ENCODE measurements at regions not wholly inside any gene's neighbourhood (a gene's known extent, or its start where the extent isn't known, plus 50 kb on each side); places are given as distances from the start of the nearest gene placed in this dataset.

DNA sequence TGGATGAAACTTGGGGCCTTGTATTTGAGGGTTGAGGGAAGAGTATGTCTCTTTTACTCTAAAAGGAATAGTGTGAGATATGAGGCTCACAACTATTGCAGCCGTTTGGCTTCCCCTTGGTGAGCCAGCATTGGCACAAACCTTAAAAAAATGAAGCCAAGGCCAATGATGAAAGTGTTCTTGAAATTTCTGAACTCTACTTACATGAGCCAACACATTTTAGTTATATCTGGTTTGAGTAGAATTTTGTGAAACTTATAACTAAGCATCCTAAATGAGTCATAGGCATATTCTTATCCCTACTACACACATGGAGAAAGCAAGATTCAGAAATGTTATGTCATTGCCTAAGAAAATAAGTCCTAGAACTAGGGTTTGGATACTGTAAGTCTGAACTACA, 55.3 kb upstream of the ACSS3 start:
- Mint-ChIP-seq H3K36me3 (ENCODE audit: low read depth) (no peaks in the 10 kb centered on the region), H3K27ac (no peak overlapping the region), H3K9me3 (ENCODE audit: low read depth) (no peaks in the 10 kb centered on the region), H3K4me1 (no peaks in the 10 kb centered on the region), H3K4me3 (no peak overlapping the region), H3K27me3 (no peaks in the 10 kb centered on the region)
- ATAC-seq (no peak), DNase-seq (no peak)
- POLR2A ChIA-PET, result no interaction called here
- CTCF ChIA-PET, result no interaction called here
- intact Hi-C loops (cut with DNase I, micrococcal nuclease), result no loop called here

DNA sequence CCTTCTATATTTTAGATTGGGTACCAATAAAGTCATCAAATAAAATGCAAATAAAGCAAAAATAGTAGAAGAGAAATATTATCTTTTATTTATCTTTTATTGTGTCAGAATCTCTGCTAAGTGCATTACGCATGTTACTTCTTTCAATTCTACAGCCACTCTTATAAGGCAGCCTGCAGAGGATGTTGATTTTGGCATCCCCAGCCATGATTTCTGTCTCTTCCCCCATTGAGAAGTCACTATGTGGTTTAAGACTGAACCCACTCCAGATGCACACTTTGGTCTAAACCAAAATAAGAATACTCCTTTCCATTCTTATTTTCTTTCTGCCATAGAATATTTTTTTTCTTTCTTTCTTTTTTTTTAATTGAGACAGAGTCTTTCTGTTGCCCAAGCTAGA, 56.0 kb upstream of the ACSS3 start:
- Mint-ChIP-seq H3K27ac (no peak overlapping the region), H3K27me3 (no peaks in the 10 kb centered on the region), H3K9me3 (ENCODE audit: low read depth) (no peaks in the 10 kb centered on the region), H3K36me3 (ENCODE audit: low read depth) (no peaks in the 10 kb centered on the region), H3K4me3 (no peak overlapping the region), H3K4me1 (no peaks in the 10 kb centered on the region)
- ATAC-seq, result no peak
- POLR2A ChIA-PET, result no interaction called here
- intact Hi-C loops (cut with DNase I, micrococcal nuclease), result no loop called here
- no peak for DNase-seq
- CTCF ChIA-PET, result no interaction called here

DNA sequence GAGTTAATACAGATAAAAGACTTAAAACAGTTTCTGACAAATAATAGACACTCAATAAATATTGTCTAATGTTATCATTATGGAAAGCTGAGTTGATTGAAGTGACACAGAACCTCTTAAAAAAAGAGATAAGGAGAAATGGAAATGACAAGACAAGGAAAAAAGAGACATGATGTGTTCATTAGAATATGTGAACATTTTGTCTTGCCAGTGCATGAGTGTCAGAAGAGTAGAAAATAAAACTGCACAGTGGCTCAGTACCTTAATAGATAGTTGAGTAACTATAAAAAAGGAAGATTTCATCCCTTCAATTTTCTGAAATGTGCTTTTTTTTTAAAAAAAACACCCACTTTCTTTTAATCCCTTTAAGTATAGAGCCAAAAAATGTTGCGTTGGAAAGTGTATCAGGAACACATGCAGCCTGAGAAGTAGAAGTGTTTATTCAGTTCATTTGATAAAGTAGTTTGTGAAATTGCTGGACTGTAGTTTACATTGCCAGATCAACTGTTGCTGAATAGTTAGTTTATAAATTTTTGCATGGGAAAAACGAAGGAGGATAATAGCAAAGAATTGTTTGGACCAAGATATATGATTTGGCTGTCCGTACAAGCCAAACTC, 56.6 kb upstream of the ACSS3 start:
- DNase-seq, result no peak
- intact Hi-C loops (cut with DNase I, micrococcal nuclease), result no loop called here
- no peak for ATAC-seq
- CTCF ChIA-PET, result no interaction called here
- POLR2A ChIA-PET, result no interaction called here
- Mint-ChIP-seq H3K27me3 (no peaks in the 10 kb centered on the region), H3K27ac (no peak overlapping the region), H3K36me3 (ENCODE audit: low read depth) (no peaks in the 10 kb centered on the region), H3K4me3 (no peak overlapping the region), H3K9me3 (ENCODE audit: low read depth) (no peaks in the 10 kb centered on the region), H3K4me1 (no peaks in the 10 kb centered on the region)

DNA sequence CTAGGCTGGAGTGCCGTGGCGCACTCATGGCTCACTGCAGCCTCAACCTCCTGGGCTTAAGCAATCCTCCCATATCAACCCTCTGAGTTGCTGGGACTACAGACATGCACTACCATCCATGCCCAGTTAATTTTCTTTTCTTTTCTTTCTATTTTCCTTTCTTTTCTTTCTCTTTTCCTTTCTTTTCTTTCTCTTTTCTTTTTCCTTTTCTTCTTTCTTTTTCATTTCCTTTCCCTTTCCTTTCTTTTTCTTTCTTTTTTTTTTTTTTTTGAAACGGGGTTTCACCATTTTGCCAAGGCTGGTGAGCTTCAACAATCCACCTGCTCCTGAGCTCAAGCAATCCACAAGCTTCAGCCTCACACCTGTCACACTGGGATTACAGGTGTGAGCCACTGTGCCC, 60.1 kb upstream of the ACSS3 start:
- Mint-ChIP-seq H3K4me3 (no peak overlapping the region), H3K27ac (no peak overlapping the region), H3K36me3 (ENCODE audit: low read depth) (no peaks in the 10 kb centered on the region), H3K27me3 (no peaks in the 10 kb centered on the region), H3K9me3 (ENCODE audit: low read depth) (peaks cover 2% of the 10 kb centered on the region), H3K4me1 (no peaks in the 10 kb centered on the region)
- POLR2A ChIA-PET, result no interaction called here
- DNase-seq, result no peak
- intact Hi-C loops (cut with DNase I, micrococcal nuclease), result no loop called here
- no peak for ATAC-seq
- CTCF ChIA-PET, result no interaction called here

DNA sequence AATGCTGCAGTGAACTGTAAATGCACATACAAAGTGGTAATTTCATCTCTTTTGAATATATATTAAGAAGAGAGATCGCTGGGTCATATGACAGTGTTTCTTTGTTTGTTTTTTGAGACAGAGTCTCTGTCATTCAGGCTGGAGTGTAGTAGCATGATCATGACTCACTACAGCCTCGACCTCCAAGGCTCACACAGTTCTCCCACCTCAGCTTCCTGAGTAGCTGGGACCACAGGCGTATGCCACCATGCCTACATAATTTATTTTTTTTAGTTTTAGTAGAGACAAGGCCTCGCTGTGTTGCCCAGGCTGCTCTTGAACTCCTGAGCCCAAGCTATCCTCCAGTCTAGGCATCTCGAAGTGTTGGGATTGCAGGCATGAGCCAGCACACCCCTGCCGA, 62.4 kb upstream of the ACSS3 start:
- Mint-ChIP-seq H3K4me1 (no peaks in the 10 kb centered on the region), H3K36me3 (ENCODE audit: low read depth) (no peaks in the 10 kb centered on the region), H3K27me3 (no peaks in the 10 kb centered on the region), H3K27ac (no peak overlapping the region), H3K4me3 (no peak overlapping the region), H3K9me3 (ENCODE audit: low read depth) (peaks cover 2% of the 10 kb centered on the region)
- DNase-seq, result no peak
- ChIA-PET CTCF (no interaction called here), POLR2A (no interaction called here)
- intact Hi-C loops (cut with DNase I, micrococcal nuclease), result no loop called here
- no peak for ATAC-seq

DNA sequence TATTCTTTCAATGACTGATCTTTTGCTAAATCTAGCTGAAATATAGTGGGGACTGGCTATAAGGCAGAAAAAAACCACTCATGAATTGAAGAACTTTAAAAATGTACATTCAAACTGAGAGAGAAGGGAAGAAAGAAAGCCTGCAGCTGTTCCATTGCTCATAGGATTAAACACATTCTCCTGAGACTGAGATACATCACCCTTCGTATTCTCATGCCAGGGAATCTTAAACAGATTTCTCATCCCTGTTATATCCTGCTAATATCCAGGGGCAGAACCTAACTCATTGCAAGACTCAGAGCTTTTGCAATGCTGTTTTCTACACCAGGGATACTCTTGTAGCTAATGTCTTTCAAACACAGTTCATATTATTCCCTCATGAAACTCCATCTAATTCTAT, 67.2 kb upstream of the ACSS3 start:
- H3K9me3 Mint-ChIP-seq (ENCODE audit: low read depth), result peaks cover 2% of the 10 kb centered on the region
- H3K27me3 Mint-ChIP-seq, result no peaks in the 10 kb centered on the region
- no peaks in the 10 kb centered on the region for H3K4me1 Mint-ChIP-seq
- no peak overlapping the region for H3K4me3 Mint-ChIP-seq
- intact Hi-C loops (cut with DNase I, micrococcal nuclease), result no loop called here
- DNase-seq (no peak), ATAC-seq (no peak)
- CTCF ChIA-PET, result no interaction called here
- no peak overlapping the region for H3K27ac Mint-ChIP-seq
- H3K36me3 Mint-ChIP-seq (ENCODE audit: low read depth), result no peaks in the 10 kb centered on the region
- POLR2A ChIA-PET, result no interaction called here

DNA sequence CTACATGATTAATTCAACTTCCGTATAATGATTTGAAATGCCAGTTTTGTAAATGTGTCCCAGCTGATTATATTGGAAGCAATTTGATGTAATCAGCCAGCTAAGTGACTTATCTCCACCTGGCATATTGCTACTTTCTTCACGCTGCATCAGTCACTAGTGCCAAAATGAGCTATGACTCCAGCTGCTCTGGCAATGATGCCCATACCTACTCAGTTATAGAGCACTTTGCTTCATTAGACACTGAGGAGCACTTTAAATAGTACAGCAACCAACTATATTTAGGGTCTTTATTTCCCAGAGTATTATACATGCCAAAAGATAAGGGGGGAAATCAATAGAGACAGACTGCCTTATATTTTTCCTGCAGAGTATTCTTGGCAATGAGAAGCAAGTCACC, 67.9 kb upstream of the LIN7A start:
- intact Hi-C loops (cut with DNase I, micrococcal nuclease), result no loop called here
- Mint-ChIP-seq H3K36me3 (ENCODE audit: low read depth) (no peaks in the 10 kb centered on the region), H3K4me3 (no peak overlapping the region), H3K9me3 (ENCODE audit: low read depth) (peaks cover 5% of the 10 kb centered on the region), H3K4me1 (no peaks in the 10 kb centered on the region), H3K27ac (no peak overlapping the region), H3K27me3 (no peaks in the 10 kb centered on the region)
- no peak for DNase-seq
- no peak for ATAC-seq
- CTCF ChIA-PET, result no interaction called here
- POLR2A ChIA-PET, result no interaction called here

DNA sequence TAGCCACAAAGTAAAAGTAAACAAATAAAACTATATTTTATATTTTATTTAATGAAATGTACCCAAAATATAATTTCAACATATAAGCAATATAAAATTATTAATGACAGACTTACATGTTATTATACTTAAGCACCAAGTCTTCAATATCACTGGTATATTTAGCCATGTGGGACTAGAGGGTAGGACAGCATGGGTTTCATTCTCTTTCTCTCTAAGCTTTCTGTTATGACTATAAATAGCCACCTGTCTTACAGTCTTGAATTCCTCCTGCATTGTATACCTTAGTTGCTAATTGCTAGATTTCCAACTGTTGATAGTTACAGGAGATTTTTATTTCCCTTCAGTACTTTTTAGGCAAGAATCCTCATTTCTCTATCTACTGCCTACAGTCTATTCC, 63.1 kb upstream of the LIN7A start:
- POLR2A ChIA-PET, result no interaction called here
- Mint-ChIP-seq H3K4me1 (no peaks in the 10 kb centered on the region), H3K36me3 (ENCODE audit: low read depth) (no peaks in the 10 kb centered on the region), H3K27ac (no peak overlapping the region), H3K27me3 (no peaks in the 10 kb centered on the region), H3K9me3 (ENCODE audit: low read depth) (peaks cover 5% of the 10 kb centered on the region), H3K4me3 (no peak overlapping the region)
- ATAC-seq (no peak), DNase-seq (no peak)
- intact Hi-C loops (cut with DNase I, micrococcal nuclease), result no loop called here
- CTCF ChIA-PET, result no interaction called here

DNA sequence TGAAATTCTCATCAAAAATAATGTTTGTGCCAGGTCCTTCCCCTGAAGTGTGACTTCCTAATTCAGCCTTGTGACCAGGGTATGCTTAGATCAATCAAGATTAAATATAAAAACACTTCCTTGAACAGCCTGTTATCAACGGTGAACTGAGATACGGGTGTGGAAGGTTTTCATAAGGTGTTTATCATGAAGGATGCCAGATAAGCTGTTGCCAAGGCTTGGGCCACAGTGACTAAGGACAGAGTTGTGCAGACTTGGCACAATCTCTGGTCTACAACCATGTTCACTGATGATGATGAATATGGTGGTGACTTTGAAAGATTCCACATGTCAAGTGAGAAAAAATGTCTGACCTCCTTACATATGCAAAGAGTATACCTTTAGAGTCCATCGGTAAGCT, 51.3 kb upstream of the LIN7A start:
- Mint-ChIP-seq H3K27me3 (no peaks in the 10 kb centered on the region), H3K9me3 (ENCODE audit: low read depth) (peaks cover 14% of the 10 kb centered on the region), H3K27ac (no peak overlapping the region), H3K4me1 (no peaks in the 10 kb centered on the region), H3K36me3 (ENCODE audit: low read depth) (no peaks in the 10 kb centered on the region), H3K4me3 (no peak overlapping the region)
- POLR2A ChIA-PET, result no interaction called here
- DNase-seq, result no peak
- intact Hi-C loops (cut with DNase I, micrococcal nuclease), result no loop called here
- CTCF ChIA-PET, result interaction anchor here (1.3 kb wide), 1 partner anchor 10 kb away, joined by 5 read pairs; no protein-coding TSS in a partner anchor
- no peak for ATAC-seq
